ENCODE measurements at regions not wholly inside any gene's neighbourhood (a gene's known extent, or its start where the extent isn't known, plus 50 kb on each side); places are given as distances from the start of the nearest gene placed in this dataset.
"Not testable (repeated sequence)": the region's sequence is repeated elsewhere in the genome, so short reads cannot be mapped to it uniquely, and the experiment has no call there.

DNA sequence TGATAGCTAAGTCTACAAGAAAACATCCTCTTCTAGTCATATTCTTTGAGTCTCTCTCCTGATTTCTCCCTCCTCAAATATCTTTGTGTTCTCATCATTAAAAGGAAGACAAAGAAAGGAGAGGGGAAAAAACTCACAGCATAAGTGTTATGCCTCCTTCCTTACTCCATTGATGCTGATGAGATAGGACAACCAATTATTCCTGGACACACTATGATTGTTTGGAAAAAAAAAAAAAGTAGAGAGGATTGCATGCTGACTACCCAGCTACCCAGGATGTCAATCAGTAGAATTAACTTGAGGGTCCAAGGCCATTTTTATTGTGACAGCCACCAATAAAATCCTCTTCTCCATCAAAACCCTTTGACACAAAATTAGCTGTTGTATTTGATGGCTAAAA is 299.1 kb upstream of the CDH8 start:
- no peak overlapping the region for H3K27ac Mint-ChIP-seq
- DNase-seq (no peak), ATAC-seq (replicated peaks in 1 of 2) (no peak)
- no peaks in the 10 kb centered on the region for H3K4me1 Mint-ChIP-seq (ENCODE audit: low read depth)
- H3K4me3 Mint-ChIP-seq = no peak overlapping the region
- H3K9me3 Mint-ChIP-seq = peaks cover 10 to 11% of the 10 kb centered on the region in 2 donors
- H3K36me3 Mint-ChIP-seq (ENCODE audit: insufficient read depth in 2 of 2) = peaks cover 0 to 1% of the 10 kb centered on the region in 2 donors
- no peaks in the 10 kb centered on the region for H3K27me3 Mint-ChIP-seq (ENCODE audit: low read depth)

DNA sequence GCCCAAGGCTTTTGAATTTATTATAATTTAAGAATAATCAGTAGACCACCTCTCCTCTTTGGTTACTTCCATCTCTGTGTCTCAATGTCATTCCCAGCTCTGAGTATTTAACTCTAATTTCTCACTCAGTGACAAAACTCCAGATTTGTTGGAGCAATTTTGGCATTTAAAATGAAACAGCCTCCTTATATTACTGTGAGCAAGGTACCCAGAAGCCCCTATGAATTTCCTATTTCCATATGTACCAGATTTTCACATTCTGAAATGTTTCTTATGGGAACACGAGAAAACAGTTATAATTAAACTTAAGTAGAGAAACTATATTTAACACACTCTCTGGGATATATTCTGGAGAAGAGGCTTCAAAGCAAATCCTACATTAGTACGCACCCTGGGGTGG is 285.4 kb upstream of the CDH8 start:
- Mint-ChIP-seq H3K27me3 (ENCODE audit: low read depth) (no peaks in the 10 kb centered on the region), H3K27ac (no peak overlapping the region), H3K4me3 (no peak overlapping the region), H3K4me1 (ENCODE audit: low read depth) (no peaks in the 10 kb centered on the region), H3K9me3 (peaks cover 10 to 20% of the 10 kb centered on the region in 2 donors), H3K36me3 (ENCODE audit: insufficient read depth in 2 of 2) (peaks cover 3 to 4% of the 10 kb centered on the region in 2 donors)
- no peak for DNase-seq
- no peak for ATAC-seq (replicated peaks in 1 of 2)

DNA sequence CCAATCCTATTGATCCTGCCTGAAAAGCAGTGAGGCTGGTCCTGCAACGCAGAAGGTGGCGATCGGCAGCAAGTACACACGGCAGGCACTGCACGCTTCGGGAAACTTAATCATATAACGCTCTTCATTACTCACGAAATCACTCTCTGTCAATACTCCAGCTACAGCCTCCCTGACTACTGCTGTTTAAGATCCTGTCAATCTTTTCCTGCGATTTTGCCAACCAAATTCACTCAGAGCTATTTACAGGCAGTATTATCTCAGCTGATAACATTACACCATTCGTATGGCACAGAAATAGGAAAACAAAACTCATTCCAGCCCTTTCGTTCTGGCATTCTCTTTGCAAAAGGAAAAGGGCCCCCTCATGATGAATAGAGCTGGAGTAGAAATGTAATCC is 262.4 kb upstream of the CDH8 start:
- no peaks in the 10 kb centered on the region for H3K4me1 Mint-ChIP-seq (ENCODE audit: low read depth)
- no peaks in the 10 kb centered on the region for H3K27me3 Mint-ChIP-seq (ENCODE audit: low read depth)
- peaks cover 8 to 16% of the 10 kb centered on the region in 2 donors for H3K9me3 Mint-ChIP-seq
- ATAC-seq (replicated peaks in 1 of 2) (no peak), DNase-seq (no peak)
- H3K36me3 Mint-ChIP-seq (ENCODE audit: insufficient read depth in 2 of 2) = peaks cover 3 to 4% of the 10 kb centered on the region in 2 donors
- H3K4me3 Mint-ChIP-seq = no peak overlapping the region
- no peak overlapping the region for H3K27ac Mint-ChIP-seq

DNA sequence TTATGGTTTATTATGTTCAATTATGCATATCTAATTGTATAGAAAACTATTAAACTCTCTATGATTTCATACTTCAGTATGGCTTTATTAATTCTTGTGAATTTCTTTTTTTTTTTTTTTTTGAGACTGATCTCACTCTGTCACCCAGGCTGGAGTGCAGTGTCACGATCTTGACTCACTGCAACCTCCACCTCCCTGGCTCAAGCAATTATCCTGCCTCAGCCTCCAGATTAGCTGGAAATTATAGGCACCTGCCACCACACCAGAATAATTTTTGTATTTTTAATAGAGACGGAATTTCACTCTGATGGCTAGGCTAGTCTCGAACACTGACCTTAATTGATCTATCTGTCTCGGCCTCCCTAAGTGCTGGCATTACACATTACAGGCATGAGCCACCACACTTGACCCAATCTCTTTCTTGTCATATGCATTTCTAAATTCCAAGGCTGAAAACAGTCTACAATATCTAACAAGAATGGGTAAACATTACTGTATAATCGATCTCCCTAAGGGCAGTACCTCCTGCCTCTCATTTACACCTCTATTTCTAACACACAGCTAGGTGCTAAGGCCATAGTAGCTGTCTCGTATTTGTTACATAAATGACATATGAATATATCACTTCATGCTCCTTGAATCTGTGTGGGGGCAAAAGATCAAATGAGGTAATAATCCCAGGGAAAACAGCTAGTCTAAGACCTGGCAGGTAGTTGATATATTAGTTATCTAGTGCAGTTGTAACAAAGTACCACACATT is 258.2 kb upstream of the CDH8 start:
- Mint-ChIP-seq H3K27ac (no peak overlapping the region), H3K36me3 (ENCODE audit: insufficient read depth in 2 of 2) (peaks cover 0 to 4% of the 10 kb centered on the region in 2 donors), H3K27me3 (ENCODE audit: low read depth) (no peaks in the 10 kb centered on the region), H3K9me3 (peaks cover 5 to 6% of the 10 kb centered on the region in 2 donors), H3K4me1 (ENCODE audit: low read depth) (no peaks in the 10 kb centered on the region), H3K4me3 (no peak overlapping the region)
- DNase-seq (no peak), ATAC-seq (replicated peaks in 1 of 2) (no peak)

DNA sequence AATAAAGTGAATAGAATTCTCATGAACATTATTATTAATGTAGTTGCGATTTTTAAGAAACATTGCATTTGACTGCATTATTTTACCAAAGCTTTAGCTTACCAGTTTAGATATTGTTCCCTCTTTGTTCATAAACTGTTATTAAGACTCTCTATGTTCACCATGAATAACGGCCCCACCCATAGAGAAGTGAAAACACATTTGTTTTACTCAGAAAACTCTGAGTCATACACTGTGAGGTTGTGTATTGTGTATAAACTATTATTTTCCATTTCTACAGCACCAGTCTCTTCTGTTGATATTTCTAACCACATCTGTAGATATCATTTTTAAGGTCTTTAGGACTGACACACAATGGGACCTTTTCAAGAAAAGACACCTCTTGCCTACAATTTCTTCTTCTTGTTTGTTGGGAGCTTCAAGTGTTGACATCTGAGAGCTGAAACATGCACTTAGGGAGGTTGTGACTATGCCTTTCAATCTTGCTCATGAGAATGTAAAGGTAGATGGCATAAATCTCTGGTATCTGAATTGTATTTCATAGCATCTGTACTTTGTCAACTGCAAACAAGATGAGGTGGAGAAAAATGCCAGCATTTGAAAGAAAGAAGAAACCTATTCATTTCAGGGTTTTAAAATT is 252.9 kb upstream of the CDH8 start:
- H3K27me3 Mint-ChIP-seq (ENCODE audit: low read depth) = no peaks in the 10 kb centered on the region
- no peak overlapping the region for H3K27ac Mint-ChIP-seq
- DNase-seq = no peak
- ATAC-seq (replicated peaks in 1 of 2) = no peak
- peaks cover 0 to 2% of the 10 kb centered on the region in 2 donors for H3K36me3 Mint-ChIP-seq (ENCODE audit: insufficient read depth in 2 of 2)
- no peak overlapping the region for H3K4me3 Mint-ChIP-seq
- H3K4me1 Mint-ChIP-seq (ENCODE audit: low read depth) = no peaks in the 10 kb centered on the region
- peaks cover 5 to 11% of the 10 kb centered on the region in 2 donors for H3K9me3 Mint-ChIP-seq

DNA sequence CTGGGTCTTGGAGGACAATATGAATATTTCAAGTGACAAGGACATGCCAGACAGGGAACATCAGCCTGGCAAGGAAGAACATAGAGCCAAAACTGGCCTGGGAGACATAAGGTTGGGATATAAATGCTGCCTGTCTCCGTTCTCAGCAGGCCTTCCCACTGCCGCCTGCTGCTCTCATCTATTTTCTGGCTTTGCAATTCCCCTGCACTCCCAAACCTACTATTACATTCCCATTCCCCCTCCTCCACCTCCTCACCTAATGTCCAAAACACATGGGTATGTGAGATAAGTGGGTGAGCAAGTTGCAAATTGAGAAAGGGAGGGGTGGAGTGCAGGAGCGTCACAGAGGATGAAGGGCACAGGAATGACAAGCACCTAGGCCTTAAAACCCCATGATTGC is 244.3 kb upstream of the CDH8 start:
- no peaks in the 10 kb centered on the region for H3K27me3 Mint-ChIP-seq (ENCODE audit: low read depth)
- no peak overlapping the region for H3K4me3 Mint-ChIP-seq
- ATAC-seq (replicated peaks in 1 of 2) = no peak
- no peaks in the 10 kb centered on the region for H3K36me3 Mint-ChIP-seq (ENCODE audit: insufficient read depth in 2 of 2)
- H3K27ac Mint-ChIP-seq = no peak overlapping the region
- H3K4me1 Mint-ChIP-seq (ENCODE audit: low read depth) = no peaks in the 10 kb centered on the region
- peaks cover 2 to 11% of the 10 kb centered on the region in 2 donors for H3K9me3 Mint-ChIP-seq
- no peak for DNase-seq

DNA sequence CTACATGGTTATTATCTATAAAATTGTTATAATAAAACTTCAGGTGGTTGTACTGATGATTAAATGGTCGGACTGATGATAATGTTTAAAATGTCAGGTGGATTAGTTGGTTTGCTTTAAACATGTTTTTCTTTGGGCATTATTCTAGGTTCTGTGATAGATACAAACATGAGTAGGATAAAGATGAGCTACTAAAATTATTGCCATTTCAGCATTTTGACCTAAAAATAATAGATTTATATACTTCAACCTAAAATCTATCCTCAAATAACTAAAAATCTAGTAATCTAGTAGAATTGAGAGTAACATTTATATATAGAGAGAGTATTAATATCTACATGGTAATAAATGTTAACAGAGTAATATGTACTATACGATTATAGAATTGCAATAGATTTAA is 241.7 kb upstream of the CDH8 start:
- H3K4me1 Mint-ChIP-seq (ENCODE audit: low read depth) = no peaks in the 10 kb centered on the region
- no peaks in the 10 kb centered on the region for H3K27me3 Mint-ChIP-seq (ENCODE audit: low read depth)
- no peak for DNase-seq
- H3K4me3 Mint-ChIP-seq = no peak overlapping the region
- peaks cover 0 to 2% of the 10 kb centered on the region in 2 donors for H3K36me3 Mint-ChIP-seq (ENCODE audit: insufficient read depth in 2 of 2)
- peaks cover 7 to 17% of the 10 kb centered on the region in 2 donors for H3K9me3 Mint-ChIP-seq
- no peak for ATAC-seq (replicated peaks in 1 of 2)
- H3K27ac Mint-ChIP-seq = no peak overlapping the region

DNA sequence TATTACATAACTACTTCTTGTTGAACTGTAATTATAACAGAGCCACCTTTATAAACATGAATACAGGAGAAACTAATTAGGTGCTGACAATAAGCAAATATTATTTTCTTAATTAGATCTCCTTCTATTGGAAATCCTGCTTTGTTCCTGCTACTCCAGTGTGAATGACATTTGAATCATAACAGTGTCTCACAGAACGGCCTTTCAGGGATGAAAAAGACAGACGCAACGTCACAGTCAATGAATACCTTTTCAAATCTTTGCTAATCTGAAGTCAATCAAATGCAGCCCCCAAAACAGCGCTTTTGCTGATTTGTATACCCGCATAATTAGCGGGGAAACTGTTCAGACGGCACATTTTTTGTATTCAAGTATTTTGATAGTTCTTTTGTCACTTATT is 240.4 kb upstream of the CDH8 start:
- no peaks in the 10 kb centered on the region for H3K4me1 Mint-ChIP-seq (ENCODE audit: low read depth)
- DNase-seq (no peak), ATAC-seq (replicated peaks in 1 of 2) (no peak)
- no peak overlapping the region for H3K4me3 Mint-ChIP-seq
- no peaks in the 10 kb centered on the region for H3K27me3 Mint-ChIP-seq (ENCODE audit: low read depth)
- no peak overlapping the region for H3K27ac Mint-ChIP-seq
- H3K9me3 Mint-ChIP-seq = peaks cover 9 to 12% of the 10 kb centered on the region in 2 donors
- peaks cover 0 to 2% of the 10 kb centered on the region in 2 donors for H3K36me3 Mint-ChIP-seq (ENCODE audit: insufficient read depth in 2 of 2)

DNA sequence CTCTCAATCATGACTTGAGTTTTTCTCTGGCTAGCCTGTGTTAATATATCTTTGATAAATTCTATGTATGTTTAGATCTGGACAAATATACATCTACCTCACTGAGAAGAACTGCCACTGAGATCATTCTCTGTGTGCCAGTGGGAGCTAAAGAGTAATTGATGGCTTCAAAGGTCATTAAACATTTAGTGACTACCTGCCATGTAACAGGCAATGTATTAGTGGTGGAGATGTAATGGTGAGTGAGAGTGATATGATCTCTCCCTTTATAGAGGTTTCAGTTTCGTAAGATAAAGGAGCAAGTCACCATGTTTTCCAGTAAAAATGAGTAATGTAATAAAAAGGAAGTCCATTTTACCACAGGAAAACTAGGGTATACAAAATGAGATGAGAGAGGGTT is 235.8 kb upstream of the CDH8 start:
- H3K27me3 Mint-ChIP-seq (ENCODE audit: low read depth) = no peaks in the 10 kb centered on the region
- no peaks in the 10 kb centered on the region for H3K4me1 Mint-ChIP-seq (ENCODE audit: low read depth)
- no peak for DNase-seq
- ATAC-seq (replicated peaks in 1 of 2) = no peak
- no peak overlapping the region for H3K4me3 Mint-ChIP-seq
- H3K27ac Mint-ChIP-seq = no peak overlapping the region
- peaks cover 0 to 2% of the 10 kb centered on the region in 2 donors for H3K36me3 Mint-ChIP-seq (ENCODE audit: insufficient read depth in 2 of 2)
- H3K9me3 Mint-ChIP-seq = peaks cover 16 to 20% of the 10 kb centered on the region in 2 donors

DNA sequence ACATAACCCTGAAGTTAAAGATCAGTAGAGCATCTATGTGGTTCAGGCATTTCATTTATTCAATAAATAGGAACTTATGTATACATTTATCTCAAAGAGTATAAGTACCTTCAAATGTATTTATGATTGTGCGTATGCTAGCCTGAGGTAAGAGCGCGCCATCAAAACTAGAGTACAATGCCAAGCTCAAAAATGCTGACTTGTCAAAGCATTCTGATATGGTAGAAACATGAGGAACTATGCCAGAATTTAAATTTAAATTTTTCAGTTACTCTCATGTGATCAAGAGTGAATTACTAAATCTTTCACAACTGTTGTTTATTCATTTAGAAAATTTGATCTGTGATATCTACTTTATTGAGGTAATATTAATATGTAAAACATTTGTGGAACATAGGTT is 225.5 kb upstream of the CDH8 start:
- H3K36me3 Mint-ChIP-seq (ENCODE audit: insufficient read depth in 2 of 2) = peaks cover 3 to 4% of the 10 kb centered on the region in 2 donors
- H3K27ac Mint-ChIP-seq = no peak overlapping the region
- no peaks in the 10 kb centered on the region for H3K27me3 Mint-ChIP-seq (ENCODE audit: low read depth)
- H3K4me3 Mint-ChIP-seq = no peak overlapping the region
- peaks cover 12 to 18% of the 10 kb centered on the region in 2 donors for H3K9me3 Mint-ChIP-seq
- no peaks in the 10 kb centered on the region for H3K4me1 Mint-ChIP-seq (ENCODE audit: low read depth)
- ATAC-seq (replicated peaks in 1 of 2) = no peak
- DNase-seq = no peak

DNA sequence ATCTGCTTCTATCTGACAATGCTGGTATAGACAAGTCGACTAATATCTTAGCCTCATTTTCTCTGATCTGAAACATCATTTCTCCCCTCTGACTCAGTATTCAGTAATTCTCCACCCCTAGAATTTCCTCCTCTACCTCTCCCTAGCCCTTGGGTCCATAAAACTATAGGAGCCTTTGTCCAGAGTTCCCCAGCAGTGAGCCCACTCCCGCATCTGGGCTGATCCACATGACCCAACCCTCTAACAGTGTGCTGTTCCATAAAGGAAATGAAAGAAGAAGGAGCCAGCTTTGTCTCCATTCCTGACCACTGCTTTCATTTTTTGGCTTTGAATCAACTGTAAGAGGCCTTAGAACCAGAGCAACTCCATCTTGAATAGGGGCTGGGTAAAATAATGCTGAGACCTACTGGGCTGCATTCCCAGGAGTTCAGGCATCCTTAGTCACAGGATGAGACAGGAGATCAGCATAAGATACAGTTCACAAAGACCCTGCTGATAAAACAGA is 222.7 kb upstream of the CDH8 start:
- not testable (repeated sequence) for H3K36me3 Mint-ChIP-seq (ENCODE audit: insufficient read depth in 2 of 2); H3K4me3 Mint-ChIP-seq; H3K27ac Mint-ChIP-seq; DNase-seq; H3K4me1 Mint-ChIP-seq (ENCODE audit: low read depth); H3K27me3 Mint-ChIP-seq (ENCODE audit: low read depth); ATAC-seq (replicated peaks in 1 of 2)
- peaks cover 10 to 11% of the 10 kb centered on the region in 2 donors for H3K9me3 Mint-ChIP-seq

DNA sequence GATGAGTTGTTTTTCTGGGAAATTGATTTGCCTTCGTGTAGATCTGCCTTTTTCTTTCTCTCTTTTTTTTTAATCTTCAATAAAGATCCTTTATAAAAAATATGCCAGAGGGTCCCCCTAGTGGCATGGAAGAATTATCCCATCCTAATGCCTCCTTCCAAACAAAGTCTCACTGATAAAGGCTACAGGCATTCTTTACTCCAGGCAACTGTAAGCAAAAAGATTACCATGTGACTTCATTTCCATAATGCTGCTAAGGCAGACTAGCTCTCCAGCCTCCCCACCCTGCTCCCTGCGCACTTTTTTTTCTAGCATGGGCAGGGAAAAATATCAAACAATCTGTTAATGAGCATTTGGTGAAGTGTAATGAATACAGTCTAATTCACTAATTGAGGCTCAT is 220.2 kb upstream of the CDH8 start:
- H3K4me1 Mint-ChIP-seq (ENCODE audit: low read depth) = no peaks in the 10 kb centered on the region
- peaks cover 0 to 2% of the 10 kb centered on the region in 2 donors for H3K36me3 Mint-ChIP-seq (ENCODE audit: insufficient read depth in 2 of 2)
- no peak overlapping the region for H3K4me3 Mint-ChIP-seq
- H3K9me3 Mint-ChIP-seq = peaks cover 5 to 15% of the 10 kb centered on the region in 2 donors
- H3K27ac Mint-ChIP-seq = no peak overlapping the region
- no peaks in the 10 kb centered on the region for H3K27me3 Mint-ChIP-seq (ENCODE audit: low read depth)
- ATAC-seq (replicated peaks in 1 of 2) = no peak
- DNase-seq = no peak

DNA sequence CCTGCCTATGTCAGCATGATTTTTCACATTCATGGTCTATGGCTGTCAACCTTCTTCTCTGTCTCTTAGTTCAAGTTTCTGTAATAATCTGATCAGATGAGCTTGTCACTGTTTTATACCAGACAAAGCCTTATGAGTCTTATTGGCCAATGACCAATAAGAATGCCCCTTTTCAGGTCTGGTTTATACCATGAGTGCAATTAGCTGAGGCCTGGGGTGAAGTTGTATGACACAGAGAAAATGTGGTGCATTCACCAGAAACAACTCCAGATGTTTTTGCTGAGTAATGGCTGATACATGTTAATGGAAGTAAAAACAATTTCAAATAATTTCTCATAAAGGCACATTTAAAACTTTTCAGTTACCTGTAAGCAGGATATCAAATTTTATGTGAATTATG is 218.6 kb upstream of the CDH8 start:
- H3K4me1 Mint-ChIP-seq (ENCODE audit: low read depth) = no peaks in the 10 kb centered on the region
- H3K9me3 Mint-ChIP-seq = peaks cover 7 to 14% of the 10 kb centered on the region in 2 donors
- DNase-seq (no peak), ATAC-seq (replicated peaks in 1 of 2) (no peak)
- H3K4me3 Mint-ChIP-seq = no peak overlapping the region
- no peak overlapping the region for H3K27ac Mint-ChIP-seq
- H3K27me3 Mint-ChIP-seq (ENCODE audit: low read depth) = no peaks in the 10 kb centered on the region
- peaks cover 0 to 2% of the 10 kb centered on the region in 2 donors for H3K36me3 Mint-ChIP-seq (ENCODE audit: insufficient read depth in 2 of 2)
